Endodermal cell (in vitro differentiated cells): ENCODE measurements at regions not wholly inside any gene's neighbourhood (a gene's known extent, or its start where the extent isn't known, plus 50 kb on each side); places are given as distances from the start of the nearest gene placed in this dataset.

Source experiments
- DNase-seq: peaks from one replicate; pipeline ENCODE4 v3.0.0-alpha.2; 2017
- H3K27ac ChIP-seq: 2 replicates; pipeline ENCODE4 v1.5.1; 2013; ENCODE audit warnings: mild to moderate bottlenecking, low read depth, low read length, moderate library complexity
- H3K27me3 ChIP-seq: 2 replicates; pipeline ENCODE4 v1.6.1; 2013; ENCODE audit warnings: mild to moderate bottlenecking, low read length, moderate library complexity; ENCODE audit not compliant: insufficient read depth, control insufficient read depth, poor library complexity, severe bottlenecking
- H3K36me3 ChIP-seq: 2 replicates; pipeline ENCODE4 v1.7.0; 2013; ENCODE audit warnings: mild to moderate bottlenecking, low read length, moderate library complexity; ENCODE audit not compliant: control insufficient read depth, insufficient read depth
- H3K4me1 ChIP-seq: one replicate; pipeline ENCODE4 v1.7.0; 2013; ENCODE audit warnings: low read length; ENCODE audit not compliant: control insufficient read depth, insufficient read depth
- H3K4me3 ChIP-seq: 2 replicates; pipeline ENCODE4 v1.5.1; 2013; ENCODE audit warnings: mild to moderate bottlenecking, low read length, moderate library complexity
- H3K9ac ChIP-seq: 2 replicates; pipeline ENCODE4 v1.6.1; 2013; ENCODE audit warnings: mild to moderate bottlenecking, low read length, moderate library complexity; ENCODE audit not compliant: poor library complexity, severe bottlenecking; ENCODE audit errors: extremely low read depth
- H3K9me3 ChIP-seq: 2 replicates; pipeline ENCODE4 v1.6.1; 2013; ENCODE audit warnings: mild to moderate bottlenecking, low read length, moderate library complexity; ENCODE audit not compliant: control insufficient read depth
- H3K27ac Mint-ChIP-seq: 2 replicates; pipeline ENCODE4 v1.8.0; 2020; ENCODE audit warnings: mixed read lengths
- H3K27me3 Mint-ChIP-seq: 2 replicates; pipeline ENCODE4 v1.8.0; 2021; ENCODE audit warnings: mild to moderate bottlenecking, mixed read lengths; ENCODE audit not compliant: insufficient read depth
- H3K36me3 Mint-ChIP-seq: 2 replicates; pipeline ENCODE4 v1.8.0; 2020; ENCODE audit warnings: low read depth, mixed read lengths
- H3K4me1 Mint-ChIP-seq: 2 replicates; pipeline ENCODE4 v1.8.0; 2020; ENCODE audit warnings: mixed read lengths
- H3K4me3 Mint-ChIP-seq: 2 replicates; pipeline ENCODE4 v1.8.0; 2020; ENCODE audit warnings: mild to moderate bottlenecking, moderate library complexity, mixed read lengths
- H3K9me3 Mint-ChIP-seq: 2 replicates; pipeline ENCODE4 v1.8.0; 2020; ENCODE audit warnings: mild to moderate bottlenecking, mixed read lengths
- WGBS, 2 experiments: methylation state at CpG; one replicate each; pipeline versions ENCODE4 v1.1.5 to v1.1.7; 2013; ENCODE audit warnings: missing lambda C conversion rate in 2 of 2, mixed read lengths in 1 of 2; ENCODE audit not compliant: insufficient coverage in 1 of 2, insufficient read length in 1 of 2; 5-methylcytosine and 5-hydroxymethylcytosine counted together
- TF ChIP-seq, protein P1 (sequence below): fragments of 200-600 bp; sonication (generic); conservative IDR thresholded peaks from 2 replicates; pipeline ENCODE4 v1.5.0; 2021; ENCODE audit warnings: antibody characterized with exemption, mild to moderate bottlenecking

DNA sequence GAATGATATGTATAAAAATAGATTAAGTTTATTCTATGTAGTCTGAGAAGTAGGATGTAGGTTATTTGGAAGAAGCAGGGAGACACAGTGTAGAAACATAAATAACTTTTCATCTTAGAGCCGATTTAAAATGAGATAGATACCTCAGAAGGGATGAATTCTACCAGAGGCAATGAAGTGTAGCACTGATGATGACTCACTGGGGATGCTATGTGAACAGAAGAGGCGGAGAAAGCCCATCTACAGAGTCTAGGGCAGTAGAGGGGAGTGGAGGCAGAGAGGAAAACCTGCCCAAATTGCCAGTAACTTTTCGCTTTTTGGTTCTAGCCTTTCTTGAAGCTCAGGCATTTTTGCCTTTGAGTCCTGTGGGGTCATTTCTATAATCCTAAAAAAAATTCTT lies 451.8 kb downstream of the ATP23 start:
- H3K27ac ChIP-seq, result no peak overlapping the region
- H3K4me1 ChIP-seq, result no peaks in the 10 kb centered on the region
- WGBS, 2 experiments, result 91 to 96% methylated on average over 2 to 3 of the region's 3 CpGs
- Mint-ChIP-seq H3K4me3 (no peak overlapping the region), H3K27ac (no peak overlapping the region), H3K9me3 (peaks cover 3% of the 10 kb centered on the region), H3K36me3 (no peaks in the 10 kb centered on the region), H3K27me3 (no peaks in the 10 kb centered on the region), H3K4me1 (no peaks in the 10 kb centered on the region)
- TF ChIP-seq, protein P1, sequence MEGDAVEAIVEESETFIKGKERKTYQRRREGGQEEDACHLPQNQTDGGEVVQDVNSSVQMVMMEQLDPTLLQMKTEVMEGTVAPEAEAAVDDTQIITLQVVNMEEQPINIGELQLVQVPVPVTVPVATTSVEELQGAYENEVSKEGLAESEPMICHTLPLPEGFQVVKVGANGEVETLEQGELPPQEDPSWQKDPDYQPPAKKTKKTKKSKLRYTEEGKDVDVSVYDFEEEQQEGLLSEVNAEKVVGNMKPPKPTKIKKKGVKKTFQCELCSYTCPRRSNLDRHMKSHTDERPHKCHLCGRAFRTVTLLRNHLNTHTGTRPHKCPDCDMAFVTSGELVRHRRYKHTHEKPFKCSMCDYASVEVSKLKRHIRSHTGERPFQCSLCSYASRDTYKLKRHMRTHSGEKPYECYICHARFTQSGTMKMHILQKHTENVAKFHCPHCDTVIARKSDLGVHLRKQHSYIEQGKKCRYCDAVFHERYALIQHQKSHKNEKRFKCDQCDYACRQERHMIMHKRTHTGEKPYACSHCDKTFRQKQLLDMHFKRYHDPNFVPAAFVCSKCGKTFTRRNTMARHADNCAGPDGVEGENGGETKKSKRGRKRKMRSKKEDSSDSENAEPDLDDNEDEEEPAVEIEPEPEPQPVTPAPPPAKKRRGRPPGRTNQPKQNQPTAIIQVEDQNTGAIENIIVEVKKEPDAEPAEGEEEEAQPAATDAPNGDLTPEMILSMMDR, result no peak
- H3K27me3 ChIP-seq, result no peaks in the 10 kb centered on the region
- no peaks in the 10 kb centered on the region for H3K9me3 ChIP-seq
- H3K36me3 ChIP-seq, result no peaks in the 10 kb centered on the region
- H3K9ac ChIP-seq, result no peak overlapping the region
- DNase-seq, result no peak
- H3K4me3 ChIP-seq, result no peak overlapping the region

DNA sequence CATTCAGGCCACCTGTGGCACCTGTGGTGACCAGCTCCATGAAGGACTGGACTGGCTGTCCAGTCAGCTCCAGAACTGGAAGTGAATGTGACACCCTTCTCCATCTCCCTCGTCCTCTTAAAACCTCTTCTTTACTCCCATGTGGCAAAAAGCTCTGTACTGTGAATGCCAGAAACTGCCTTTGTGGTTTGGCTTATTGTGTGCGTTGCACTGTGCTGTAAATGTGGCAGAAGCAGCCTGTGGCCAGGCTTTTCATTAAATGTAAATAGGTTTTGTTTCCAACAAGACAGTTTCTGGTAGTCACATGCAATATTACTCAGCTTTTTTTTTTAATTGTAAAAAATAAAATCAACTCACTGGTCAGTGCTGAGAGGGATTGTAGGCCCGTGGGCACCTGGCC lies 453.7 kb downstream of the ATP23 start:
- no peak overlapping the region for H3K27ac Mint-ChIP-seq
- DNase-seq, result no peak
- Histone ChIP-seq H3K4me1 (no peaks in the 10 kb centered on the region), H3K27ac (no peak overlapping the region), H3K4me3 (no peak overlapping the region), H3K9ac (no peak overlapping the region), H3K27me3 (no peaks in the 10 kb centered on the region), H3K36me3 (no peaks in the 10 kb centered on the region), H3K9me3 (no peaks in the 10 kb centered on the region)
- H3K9me3 Mint-ChIP-seq, result peaks cover 3% of the 10 kb centered on the region
- no peaks in the 10 kb centered on the region for H3K36me3 Mint-ChIP-seq
- TF ChIP-seq, protein P1, result no peak
- no peaks in the 10 kb centered on the region for H3K4me1 Mint-ChIP-seq
- H3K4me3 Mint-ChIP-seq, result no peak overlapping the region
- WGBS, 2 experiments, result 93 to 100% methylated on average over 1 to 3 of the region's 3 CpGs
- no peaks in the 10 kb centered on the region for H3K27me3 Mint-ChIP-seq

DNA sequence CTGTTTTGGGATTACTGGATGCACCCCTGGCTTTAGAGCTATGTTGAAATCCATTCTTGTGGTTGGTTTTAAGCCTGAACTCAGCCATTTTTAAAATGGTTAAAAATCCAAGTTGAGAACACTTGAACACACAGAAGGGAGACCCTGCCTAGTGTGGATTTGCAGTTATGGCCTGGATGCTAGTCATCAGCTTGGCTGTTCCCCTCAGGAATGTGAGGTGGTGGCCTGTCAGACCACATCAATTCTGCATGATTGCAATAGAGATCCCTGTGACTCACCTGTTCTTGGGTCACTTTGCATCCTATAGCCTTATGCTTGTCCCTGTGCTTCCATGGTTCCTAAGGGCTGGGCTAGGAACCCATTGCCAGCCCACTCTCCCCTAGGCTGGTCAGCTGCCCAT lies 454.1 kb downstream of the ATP23 start:
- H3K9ac ChIP-seq, result no peak overlapping the region
- TF ChIP-seq, protein P1, result no peak
- H3K9me3 ChIP-seq, result no peaks in the 10 kb centered on the region
- Mint-ChIP-seq H3K27me3 (no peaks in the 10 kb centered on the region), H3K4me1 (no peaks in the 10 kb centered on the region), H3K27ac (no peak overlapping the region), H3K9me3 (peaks cover 3% of the 10 kb centered on the region), H3K4me3 (no peak overlapping the region), H3K36me3 (no peaks in the 10 kb centered on the region)
- no peak overlapping the region for H3K27ac ChIP-seq
- H3K4me1 ChIP-seq, result no peaks in the 10 kb centered on the region
- no peaks in the 10 kb centered on the region for H3K36me3 ChIP-seq
- no peaks in the 10 kb centered on the region for H3K27me3 ChIP-seq
- DNase-seq, result no peak
- H3K4me3 ChIP-seq, result no peak overlapping the region
